GM19395 (cell line): ENCODE measurements at regions not wholly inside any gene's neighbourhood (a gene's known extent, or its start where the extent isn't known, plus 50 kb on each side); places are given as distances from the start of the nearest gene placed in this dataset.

Experiments
- ATAC-seq: cut with Tn5 transposase; IDR thresholded peaks from one replicate; pipeline ENCODE4 v1.9.1; 2021; ENCODE audit warnings: mild to moderate bottlenecking, moderate library complexity; ENCODE audit not compliant: unreplicated experiment

DNA sequence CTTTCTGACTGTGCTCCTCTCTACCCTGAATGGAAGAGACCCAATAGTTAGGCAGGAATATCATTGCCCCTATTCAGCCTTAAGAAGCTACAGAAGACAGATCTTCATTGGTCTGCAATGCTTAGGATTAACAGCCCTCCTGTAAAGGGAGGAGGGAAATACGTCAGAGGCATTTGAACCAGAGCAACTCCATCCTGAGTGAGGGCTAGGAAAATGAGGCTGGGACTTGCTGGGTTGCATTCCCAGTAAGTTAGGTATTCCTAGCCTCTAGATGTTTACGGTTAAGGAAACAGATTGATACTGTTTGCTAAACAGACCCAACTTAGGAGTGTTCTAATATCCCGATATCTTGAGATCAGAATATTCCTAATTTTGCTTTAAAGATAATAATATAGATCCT, 63.5 kb downstream of the PCDH18 start:
- ATAC-seq, result no peak

DNA sequence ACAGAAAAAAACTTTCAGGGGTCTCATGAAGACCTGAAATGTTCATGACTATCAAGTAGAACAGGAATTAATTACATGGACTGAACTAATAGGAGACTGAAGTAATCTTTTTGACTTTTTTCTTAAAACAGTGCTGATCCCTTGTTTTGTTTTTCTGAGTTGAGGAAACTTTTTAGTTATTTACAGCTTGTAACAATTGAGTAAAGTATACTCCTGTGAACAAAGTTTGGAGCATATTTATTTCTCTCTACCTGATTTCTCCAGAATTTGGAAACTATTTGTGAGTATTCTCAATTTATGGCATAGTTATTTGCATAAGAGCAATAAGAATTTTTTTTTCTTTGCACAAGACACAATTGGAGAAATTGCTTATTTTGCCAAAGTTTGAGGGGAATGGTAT, 64.8 kb downstream of the PCDH18 start:
- ATAC-seq, result no peak

DNA sequence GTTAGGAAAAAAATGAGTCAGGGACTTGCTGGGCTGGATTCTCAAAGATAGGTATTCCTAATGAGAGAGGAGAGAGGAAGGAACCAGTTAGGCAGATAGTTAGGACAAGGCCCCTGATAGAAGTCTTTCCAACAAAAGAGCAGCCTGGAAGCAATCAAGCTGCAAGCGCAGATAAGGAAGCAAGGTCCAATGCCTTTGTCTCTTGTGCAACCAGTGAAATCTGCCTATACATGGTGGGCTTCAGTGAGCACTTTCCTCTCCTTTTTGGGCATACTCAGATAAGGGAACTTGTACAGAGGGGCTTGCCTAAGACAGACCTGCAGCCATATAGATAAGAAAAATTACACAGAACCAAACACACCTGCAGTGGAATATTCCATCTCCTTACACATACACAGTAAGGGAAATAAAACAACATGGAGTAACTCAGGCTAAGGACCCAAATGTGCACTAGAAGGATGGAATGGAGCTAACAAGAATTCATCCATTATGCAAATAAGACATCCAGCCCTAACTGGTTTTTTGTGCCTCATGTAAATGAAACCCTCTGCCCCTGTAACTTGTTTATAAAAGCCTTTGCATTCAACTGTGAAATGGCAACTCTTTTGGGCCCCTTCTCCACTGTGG, 68.8 kb downstream of the PCDH18 start:
- ATAC-seq, result no peak

DNA sequence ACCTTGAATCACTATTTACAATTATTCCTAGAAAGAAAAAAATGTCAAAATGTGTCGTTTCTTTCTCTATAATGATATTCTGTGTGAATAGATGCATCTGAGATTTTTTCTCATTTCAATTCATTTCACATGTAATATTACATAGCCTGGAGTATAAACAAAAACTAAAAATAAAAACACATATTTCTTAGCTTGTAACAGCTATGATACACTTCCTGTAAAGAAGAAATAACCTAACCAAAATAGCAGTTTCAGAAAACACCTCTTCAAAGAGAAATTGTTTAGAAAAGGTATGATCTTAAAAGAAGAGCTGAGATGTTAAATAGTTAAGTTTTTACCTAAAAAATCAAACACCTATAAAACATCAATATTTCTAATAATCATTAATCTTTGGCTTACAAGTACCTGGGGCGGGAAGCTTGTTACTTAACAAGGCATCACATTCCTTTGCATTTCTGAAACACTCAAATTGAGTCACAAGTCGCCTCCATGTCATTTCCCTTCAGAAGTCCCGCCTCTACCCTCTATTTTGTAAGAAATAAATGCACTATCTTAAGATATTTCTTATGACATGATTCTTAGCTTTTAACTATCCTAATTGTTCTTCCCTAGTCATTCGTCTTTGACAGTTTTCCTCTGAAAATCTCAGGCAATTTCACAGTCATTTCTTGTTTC, 76.5 kb downstream of the PCDH18 start:
- ATAC-seq, result no peak

DNA sequence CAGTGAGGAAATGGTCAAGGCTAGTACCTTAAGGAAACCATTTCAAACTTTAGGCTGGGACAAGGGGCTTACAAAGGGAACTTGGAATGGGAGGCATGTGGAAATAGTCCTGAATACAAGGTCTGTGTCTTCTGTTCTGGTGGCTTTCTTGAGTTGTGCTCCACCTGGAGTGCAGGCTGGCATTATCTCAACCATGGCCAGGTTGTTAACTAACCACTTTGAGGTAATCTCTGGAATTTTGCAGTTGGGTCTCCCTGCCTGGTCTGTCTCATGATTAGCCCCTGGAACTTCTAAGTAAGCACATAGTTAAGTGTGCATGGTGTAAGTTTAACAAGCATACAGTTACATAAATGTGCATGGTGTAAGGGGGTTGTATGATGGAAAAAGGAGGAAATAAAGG, 77.5 kb downstream of the PCDH18 start:
- ATAC-seq, result no peak

DNA sequence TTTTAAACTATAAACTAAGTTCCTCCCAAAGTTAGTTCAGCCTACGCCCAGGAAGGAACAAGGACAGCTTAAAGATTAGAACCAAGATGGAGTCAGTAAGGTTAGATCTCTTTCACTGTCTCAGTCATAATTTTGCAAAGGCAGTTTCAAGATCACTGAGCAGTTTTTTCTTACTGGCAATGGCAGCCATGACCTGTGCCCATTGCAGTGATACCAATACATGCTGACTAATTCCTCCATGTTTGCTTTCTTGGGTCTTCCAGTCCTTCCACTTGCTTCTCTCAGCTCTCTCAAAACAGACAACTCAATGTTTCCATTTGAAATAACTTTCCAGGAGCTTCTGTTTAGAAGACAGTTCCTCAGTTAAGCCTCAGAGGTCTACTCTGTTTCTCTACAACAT, 79.5 kb downstream of the PCDH18 start:
- no peak for ATAC-seq

DNA sequence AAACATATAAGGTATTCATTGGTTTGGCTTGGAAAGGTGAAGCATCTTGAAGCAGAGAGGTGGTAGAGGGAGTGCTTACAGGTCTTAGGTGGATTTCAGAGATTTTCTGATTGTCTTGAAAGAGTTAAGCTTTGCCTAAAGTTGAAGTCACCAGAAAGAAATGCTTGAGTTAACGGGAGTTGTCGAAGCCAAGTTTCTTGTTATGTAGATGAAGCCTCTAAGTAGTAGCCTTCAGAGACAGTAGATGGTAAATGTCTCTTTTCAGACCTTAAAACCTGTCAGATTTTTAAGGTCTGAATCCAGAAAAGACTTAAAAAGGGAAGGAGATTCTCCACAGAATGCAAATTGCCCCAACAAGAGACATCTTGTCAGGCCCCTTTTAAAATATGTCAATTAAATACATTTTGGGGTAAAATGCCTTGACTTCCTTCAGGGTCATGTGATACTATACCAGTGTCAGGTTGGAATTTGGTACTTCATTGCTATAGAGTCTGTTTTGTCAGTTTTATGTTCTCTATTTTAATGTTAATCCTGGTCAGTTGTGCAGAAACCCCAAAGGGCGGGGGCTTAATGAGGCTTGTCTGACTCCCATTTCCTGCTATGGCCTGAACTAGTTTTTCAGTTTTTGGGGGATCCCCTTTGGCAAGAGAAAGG, 81.0 kb downstream of the PCDH18 start:
- no peak for ATAC-seq

DNA sequence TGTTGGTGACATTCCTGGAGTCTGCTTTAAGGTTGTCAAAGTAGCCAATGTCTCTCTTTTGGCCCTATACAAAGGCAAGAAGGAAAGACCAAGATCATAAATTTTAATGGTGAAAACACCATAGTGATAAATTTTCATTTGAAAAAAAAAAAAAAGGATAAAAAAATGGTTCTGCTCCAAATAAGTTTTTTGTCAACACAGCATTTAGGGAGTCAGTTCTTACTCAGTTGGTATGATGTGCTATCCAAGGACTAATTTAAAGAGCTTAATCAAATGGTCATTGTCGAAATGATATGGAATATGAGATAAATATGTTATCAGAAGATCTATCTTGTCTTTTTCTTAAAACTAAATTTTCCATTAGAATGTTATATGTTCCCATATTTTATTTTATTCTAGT, 83.9 kb downstream of the PCDH18 start:
- ATAC-seq, result no peak

DNA sequence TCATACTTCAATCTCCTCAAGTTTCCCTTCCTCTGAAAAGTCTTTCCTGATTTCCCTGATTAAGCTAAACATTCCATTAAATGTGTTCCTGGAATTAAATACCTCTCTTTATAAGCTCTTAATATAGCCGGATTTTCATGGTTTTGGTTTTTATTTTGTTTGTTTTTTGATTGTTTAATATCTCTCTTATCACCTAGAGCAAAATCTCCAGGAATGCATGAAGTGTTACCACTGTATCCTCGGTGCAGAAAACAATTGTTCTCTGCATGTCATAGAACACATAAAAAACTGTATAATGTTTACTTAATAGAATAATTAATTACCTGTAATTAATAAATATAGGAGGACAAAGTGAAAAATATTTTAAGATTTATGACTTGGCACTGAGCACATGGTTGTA, 86.2 kb downstream of the PCDH18 start:
- no peak for ATAC-seq

DNA sequence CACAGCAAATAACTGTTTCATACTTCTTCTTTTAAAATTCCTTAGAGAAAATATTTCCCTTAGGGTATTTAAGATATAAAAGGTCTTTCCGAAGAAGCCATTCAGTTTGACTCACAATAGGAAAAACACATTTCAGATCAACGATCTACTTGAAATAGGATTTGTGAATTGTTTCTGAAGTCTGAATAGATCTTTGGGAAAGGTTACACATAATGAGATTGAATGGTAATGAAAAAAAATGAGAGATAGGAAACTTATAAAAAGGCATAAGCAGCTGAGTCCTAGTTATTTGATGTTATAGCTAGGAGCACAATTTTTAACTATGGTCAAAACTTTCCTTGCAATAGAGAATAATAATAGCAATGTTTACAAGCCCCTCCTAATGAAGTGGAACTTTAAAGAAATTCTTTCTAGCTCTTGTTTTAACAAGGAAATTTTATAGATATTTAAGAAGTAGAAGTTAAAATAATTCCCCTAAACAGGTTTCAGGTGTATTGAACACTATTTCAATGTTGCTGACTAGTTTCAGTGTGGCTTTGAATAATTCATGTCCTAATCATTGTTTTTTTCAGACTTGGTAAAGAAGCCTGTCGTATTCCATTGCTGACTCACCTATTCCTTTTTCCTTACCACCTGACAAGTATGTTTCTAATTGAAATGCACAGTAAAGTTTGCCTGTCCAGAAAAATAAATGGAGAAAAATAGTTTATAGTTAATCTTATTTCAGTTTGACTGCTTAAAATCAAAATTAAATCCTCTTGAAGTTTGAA, 89.1 kb downstream of the PCDH18 start:
- no peak for ATAC-seq

DNA sequence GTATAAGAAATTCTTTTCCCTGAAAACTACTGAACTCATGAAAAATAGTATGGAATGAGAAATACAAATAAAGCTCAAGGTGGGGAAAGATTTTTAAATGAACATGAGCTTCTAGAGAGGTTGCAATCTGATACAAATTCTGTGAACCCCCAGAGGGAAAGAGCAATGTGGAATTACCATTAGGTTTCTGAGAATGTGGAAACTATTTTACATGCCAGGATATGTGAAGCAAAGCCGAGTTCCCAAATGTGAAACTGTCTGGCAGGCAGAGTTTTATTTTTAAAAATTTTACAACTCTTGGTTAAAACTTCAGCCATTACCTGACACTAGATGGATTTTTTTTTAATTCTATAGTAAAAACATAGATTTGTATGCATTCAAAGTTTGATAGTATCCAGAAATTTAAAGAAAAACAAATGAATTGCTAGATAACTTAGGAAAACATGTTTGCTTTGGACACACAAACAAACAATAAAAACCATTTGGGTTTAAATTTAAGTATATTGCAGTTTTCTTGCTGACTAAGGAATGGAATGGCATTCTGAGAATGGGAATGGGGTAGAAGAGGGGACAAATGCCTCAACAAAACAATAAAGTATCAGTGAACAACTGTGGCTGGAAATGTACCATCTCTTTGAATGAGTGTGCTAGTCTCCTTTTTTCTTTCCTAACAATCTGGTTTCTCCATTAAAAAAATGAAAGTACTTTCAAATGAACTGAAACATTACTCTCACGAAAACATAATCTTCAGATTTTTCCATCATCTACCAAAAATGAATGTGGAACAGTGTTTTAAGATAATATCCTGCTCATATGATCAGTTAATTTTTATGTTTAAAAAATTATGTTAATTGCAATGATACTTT, 99.6 kb downstream of the PCDH18 start:
- ATAC-seq, result no peak

DNA sequence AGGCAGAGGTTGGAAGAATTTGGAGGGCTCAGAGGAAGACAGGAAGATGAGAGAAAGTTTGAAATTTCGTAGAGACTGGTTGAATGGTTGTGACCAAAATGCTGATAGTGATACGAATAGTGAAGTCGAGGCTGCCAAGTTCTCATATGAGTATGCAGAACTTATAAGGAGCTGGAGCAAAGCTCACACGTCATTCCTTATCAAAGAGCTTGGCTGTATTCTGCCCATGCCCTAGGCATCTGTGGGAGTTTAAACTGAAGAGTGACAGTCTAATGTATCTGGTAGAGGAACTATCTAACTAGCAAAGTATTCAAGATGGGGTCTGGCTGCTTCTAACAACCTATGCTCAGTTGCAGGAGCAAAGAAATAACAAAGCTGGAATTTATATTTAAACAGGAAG, 102.1 kb downstream of the PCDH18 start:
- ATAC-seq, result no peak

DNA sequence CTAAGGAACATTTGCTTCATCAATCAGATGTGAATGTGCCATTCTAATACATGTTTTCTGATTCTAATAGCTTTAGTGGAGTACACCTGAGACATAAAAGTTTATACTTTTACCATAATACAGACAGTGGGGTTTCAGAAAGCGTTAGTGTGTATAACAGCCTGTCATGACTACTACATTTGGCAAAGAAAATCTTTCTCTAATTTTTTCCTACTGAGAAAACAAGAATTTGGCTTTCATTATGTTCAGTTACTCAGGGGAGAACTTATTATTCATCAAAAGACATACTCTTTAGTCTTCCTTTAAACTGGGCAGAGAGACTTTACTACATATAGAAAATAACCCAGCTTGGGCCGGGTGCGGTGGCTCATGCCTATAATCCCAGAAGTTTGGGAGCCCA, 104.9 kb downstream of the PCDH18 start:
- ATAC-seq, result no peak

DNA sequence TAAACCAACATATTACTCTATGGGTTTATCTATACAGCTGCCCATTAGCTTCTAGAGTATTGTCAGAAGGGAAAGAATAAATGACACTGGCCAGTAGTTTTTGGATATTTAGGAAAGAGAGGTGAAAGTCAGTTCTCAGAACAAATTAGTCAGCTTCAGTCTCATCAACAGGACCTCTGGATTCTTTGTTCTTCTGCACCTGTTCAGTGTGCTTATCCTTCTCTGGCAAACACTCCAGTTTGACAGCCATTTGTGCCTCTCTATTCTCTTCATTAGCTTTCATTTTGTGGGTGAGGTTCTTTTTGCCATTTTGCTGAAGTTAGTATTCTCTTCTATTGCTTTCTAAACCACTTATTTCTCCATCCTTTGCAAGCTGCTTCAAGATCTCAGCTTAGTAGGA, 107.0 kb downstream of the PCDH18 start:
- no peak for ATAC-seq

DNA sequence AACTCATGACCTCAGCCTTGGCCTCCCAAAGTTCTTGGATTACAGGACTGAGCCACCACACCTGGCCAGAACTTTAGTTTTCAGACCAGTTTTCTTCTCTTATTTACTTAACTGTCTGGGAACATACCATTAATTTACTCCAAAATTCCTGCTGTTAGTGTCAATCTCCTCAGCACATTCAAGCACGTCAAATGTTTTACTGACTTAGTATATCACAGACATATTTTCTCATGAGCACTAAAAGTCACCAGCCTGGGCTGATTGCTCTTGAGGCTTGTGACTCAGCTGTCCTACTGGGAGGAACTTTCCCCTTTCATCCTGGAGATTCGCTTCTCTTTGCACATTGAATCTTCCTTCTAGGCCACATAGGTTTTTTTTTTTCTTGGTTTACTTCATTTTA, 109.6 kb downstream of the PCDH18 start:
- ATAC-seq, result no peak

DNA sequence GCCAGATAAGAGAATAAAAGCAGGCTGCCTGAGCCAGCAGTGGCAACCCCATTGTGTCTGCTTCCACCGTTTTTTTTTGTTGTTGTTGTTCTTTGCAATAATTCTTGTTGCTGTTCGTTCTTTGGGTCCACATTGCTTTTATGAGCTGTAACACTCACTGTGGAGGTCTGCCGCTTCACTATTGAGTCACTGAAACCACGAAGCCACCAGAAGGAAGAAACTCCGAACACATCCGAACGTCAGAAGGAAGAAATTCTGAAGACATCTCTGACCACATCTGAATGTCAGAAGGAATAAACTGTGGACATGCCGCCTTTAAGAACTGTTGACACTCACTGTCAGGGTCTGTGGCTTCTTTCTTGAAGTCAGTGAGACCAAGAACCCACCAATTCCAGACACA, 110.5 kb downstream of the PCDH18 start:
- ATAC-seq, result no peak

DNA sequence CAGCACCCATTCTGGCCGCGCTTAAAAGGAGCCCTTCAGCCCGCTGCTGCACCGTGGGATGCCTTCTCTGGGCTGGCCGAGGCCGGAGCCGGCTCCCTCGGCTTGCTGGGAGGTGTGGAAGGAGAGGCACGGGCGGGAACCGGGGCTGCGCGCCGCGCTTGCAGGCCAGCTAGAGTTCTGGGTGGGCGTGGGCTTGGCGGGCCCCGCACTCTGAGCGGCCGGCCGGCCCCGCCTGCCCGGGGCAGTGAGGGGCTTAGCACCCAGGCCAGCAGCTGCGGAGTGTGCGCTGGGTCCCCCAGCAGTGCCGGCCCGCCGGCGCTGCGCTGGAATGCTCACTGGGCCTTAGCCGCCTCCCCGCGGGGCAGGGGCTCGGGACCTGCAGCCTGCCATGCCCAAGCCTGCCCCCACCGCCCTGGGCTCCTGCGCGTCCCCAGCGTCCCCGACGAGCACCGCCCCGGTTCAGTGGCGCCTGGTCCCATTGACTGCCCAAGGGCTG, 111.3 kb downstream of the PCDH18 start:
- no peak for ATAC-seq

DNA sequence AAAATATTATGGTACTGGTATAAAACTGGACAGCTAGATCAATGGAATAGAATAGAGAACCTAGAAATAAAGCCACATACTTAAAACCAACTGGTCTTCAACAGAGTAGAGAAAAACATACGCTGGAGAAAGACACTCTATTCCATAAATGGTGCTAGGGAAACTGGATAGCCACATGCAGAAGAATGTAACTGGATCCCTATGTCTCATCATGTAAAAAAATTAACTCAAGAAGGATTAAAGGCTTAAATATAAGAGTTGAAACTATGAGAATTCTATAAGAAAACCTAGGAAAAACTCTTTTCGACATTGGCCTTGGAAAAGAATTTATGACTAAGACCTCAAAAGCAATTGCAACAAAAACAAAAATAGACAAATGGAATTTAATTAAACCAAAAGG, 114.6 kb downstream of the PCDH18 start:
- ATAC-seq, result no peak

DNA sequence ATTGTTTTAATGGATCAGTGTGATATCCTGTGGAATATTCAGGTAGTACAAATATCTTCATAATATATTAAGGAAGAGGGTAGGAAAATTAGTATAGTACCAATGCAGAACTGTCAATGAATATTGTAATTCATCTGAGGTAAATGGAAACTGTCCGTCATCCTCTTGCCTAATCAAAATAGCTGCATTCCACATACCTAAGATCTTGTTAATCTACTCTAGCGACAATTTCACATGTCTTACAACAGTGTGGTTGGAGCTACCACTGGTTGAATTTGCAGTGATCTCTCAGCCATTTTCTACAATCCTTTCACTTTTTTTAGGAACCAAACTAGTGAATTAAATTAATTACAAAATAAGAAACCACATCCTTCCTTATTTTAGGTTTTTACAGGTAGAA, 117.5 kb downstream of the PCDH18 start:
- no peak for ATAC-seq

DNA sequence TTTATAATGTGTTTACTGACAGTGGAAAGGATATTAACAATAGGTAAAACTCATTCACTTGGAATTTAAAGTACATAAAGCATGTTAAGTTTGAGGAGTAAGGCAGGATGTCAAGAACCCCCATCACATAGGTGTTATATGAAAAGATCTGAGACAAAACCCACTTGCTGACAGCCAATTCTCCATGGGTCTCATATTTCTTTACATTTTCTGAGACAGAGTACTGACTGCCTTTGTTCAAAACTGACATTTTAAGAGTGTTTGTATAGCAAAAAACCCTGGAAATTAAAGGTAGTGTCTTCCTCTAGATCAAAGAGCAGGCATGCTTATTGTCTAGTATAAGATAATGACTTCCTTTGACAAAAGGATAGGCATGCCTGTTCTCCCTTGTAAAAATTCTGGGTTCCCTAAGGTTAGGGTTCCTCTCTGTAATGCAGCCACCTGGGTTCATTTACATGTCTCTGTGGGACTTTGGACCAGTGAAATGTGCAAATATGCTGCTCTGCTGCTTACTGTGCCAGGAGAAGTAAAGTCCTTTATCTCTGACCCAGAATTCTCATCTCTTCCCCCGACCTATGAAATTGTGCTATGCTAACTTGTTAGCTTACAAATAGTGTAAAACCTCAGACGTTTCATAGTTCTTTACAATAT, 123.6 kb downstream of the PCDH18 start:
- no peak for ATAC-seq
